ENCODE measurements at regions not wholly inside any gene's neighbourhood (a gene's known extent, or its start where the extent isn't known, plus 50 kb on each side); places are given as distances from the start of the nearest gene placed in this dataset.

DNA sequence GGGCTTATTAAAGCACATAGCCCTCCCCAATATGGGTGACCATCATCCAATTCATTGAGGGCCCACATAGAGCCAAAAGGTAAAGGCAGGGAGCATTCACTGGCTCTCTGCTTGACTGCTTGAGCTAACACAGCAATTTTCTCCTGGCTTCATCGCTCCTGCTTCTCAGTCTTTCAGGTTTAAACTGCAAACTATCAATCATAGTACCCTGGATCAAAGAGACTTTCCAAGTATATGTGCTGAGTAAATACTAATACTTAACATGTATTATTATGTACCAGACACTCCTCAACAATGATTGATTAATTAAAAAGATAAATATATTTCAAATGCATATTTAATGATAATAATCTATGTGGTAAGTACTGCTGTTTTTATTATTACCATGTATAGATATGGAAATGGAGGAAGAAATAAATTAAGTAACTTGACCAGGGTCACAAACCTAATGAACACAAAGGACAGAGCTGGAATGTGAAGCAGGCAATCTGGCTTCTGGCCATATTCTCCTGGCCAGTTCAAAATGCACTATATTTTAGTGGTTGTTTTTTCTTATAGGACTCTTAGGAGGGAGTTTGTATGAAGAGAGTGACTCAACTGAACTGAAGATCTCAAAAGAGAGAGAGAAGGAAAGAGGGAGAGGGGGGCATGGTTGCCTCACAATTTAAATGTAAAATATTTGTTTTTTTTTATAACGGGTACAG, 1197.3 kb downstream of the TECRL start:
- TF ChIP-seq, protein P1, sequence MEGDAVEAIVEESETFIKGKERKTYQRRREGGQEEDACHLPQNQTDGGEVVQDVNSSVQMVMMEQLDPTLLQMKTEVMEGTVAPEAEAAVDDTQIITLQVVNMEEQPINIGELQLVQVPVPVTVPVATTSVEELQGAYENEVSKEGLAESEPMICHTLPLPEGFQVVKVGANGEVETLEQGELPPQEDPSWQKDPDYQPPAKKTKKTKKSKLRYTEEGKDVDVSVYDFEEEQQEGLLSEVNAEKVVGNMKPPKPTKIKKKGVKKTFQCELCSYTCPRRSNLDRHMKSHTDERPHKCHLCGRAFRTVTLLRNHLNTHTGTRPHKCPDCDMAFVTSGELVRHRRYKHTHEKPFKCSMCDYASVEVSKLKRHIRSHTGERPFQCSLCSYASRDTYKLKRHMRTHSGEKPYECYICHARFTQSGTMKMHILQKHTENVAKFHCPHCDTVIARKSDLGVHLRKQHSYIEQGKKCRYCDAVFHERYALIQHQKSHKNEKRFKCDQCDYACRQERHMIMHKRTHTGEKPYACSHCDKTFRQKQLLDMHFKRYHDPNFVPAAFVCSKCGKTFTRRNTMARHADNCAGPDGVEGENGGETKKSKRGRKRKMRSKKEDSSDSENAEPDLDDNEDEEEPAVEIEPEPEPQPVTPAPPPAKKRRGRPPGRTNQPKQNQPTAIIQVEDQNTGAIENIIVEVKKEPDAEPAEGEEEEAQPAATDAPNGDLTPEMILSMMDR (IDR thresholded peaks at IDR 0.05): no peak
- no peak for TF ChIP-seq POLR2A (IDR thresholded peaks at IDR 0.05)

All from ovary (tissue), 3 donors.